ENCODE measurements at regions not wholly inside any gene's neighbourhood (a gene's known extent, or its start where the extent isn't known, plus 50 kb on each side); places are given as distances from the start of the nearest gene placed in this dataset.
"Not testable (repeated sequence)": the region's sequence is repeated elsewhere in the genome, so short reads cannot be mapped to it uniquely, and the experiment has no call there.

- DNase-seq (ENCODE audit: low read depth) = no peak
Measured at GRCh38 chr10:130935128-130935439, 376.4 kb downstream of the TCERG1L start.

DNA sequence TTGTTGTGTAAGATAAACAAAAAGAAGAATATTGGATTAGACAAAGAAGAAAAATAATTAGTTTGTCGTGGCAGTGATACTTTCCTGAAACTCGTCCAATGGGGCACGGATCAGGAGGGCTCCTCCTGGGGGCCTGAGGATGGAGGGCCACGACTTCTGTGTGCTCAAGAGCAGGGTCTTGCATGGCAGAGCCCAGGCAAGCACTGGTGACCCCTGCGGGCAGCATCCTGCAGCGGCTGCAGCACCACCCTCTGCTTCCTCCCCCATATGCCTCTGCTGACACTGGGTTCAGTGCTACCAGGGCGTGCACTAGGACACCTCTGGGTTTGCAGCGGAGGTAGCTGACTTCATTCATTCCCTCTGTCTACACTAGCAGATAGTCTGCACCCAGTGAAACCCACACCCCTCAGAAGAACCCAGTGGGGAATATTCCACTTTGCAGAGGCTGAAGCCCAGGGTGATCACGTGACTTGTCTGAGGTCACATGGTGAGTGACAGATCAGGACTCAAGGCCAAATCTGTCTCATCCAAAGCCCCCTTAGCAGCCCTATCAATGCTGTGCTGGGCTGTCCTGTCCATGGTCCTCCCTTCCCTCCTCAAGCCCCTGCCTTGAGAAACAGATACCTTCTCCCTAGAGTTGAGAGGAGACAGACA, 375.5 kb downstream of the TCERG1L start:
- DNase-seq (ENCODE audit: low read depth) = no peak

DNA sequence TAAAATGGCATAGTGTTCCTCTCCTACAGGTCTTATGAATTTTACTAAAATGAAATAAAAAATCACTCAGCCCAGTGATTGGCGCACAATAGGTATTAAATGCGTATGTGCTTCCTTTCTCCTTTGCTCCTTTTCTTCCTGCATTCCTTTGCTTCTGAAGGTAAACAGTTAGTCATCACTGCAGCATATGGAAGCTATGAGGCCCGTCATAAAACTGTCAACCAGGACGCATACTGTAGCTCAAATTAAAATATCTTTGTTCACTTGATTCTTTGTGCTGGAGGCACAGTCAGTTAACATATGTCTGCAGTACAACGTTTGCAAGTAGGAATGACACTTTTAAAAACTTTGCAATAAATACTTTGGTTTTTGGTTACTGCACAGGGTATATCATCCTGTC, 374.7 kb downstream of the TCERG1L start:
- no peak for DNase-seq (ENCODE audit: low read depth)

DNA sequence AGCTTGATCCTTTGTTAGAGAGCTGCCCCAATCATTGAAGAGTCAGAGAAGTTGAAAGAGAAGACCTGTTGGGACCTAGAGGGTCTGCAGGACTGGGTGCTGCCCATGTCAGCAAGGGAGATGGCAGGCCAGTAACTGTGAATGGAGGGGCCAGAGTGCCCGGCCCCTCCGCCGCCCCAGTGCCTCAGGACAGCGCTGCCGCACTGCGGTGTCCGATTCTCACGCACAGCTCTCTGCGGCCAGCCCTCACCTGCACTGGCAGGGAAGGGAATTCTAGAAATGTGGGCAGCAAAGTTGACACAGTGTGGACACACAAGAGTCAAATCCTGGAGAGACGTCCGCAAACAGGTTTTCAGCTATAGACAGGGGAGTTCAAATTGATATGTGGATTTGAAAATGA, 373.5 kb downstream of the TCERG1L start:
- no peak for DNase-seq (ENCODE audit: low read depth)

GRCh38 chr10:130938891-130939290, 372.6 kb downstream of the TCERG1L start:
- DNase-seq (ENCODE audit: low read depth) = not testable (repeated sequence)

DNA sequence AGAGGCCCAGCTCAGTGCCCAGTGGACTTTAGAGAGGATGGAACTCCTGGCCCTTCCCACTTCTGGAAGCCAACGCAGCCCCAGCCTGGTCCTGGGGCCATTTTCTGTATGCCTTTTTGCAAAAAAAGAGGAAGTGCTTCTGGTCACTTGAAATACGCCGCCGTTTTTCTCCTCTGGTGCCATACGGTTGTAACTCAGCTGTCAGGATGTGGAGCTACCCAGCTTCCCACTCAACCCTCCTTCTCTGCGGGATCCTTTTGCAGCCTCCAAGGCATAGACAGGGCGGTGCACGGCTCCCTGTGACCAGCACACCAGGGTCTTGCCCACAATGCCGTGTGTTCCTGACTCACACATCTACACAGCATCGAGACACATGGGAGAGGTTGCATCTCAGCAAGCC, 369.6 kb downstream of the TCERG1L start:
- no peak for DNase-seq (ENCODE audit: low read depth)

DNA sequence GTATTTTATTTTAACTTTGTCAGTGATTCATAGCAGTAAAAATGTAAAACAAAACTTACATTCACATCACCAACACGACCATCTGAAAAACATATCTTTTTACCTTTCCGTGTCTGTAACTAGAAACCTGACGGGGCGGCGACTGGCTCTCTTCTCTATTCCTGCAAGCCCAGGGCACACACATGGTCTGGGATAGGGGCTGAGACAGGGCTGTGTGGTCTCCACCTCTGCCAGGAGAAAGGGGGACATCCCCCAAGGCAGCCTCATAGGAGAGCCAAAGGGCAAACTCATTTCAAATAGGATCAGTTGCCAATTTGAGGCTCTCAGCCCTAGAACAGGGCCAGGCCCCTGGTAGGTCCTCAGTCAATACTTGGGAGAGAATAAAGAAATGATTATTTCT, 359.4 kb downstream of the TCERG1L start:
- DNase-seq (ENCODE audit: low read depth) = no peak

DNA sequence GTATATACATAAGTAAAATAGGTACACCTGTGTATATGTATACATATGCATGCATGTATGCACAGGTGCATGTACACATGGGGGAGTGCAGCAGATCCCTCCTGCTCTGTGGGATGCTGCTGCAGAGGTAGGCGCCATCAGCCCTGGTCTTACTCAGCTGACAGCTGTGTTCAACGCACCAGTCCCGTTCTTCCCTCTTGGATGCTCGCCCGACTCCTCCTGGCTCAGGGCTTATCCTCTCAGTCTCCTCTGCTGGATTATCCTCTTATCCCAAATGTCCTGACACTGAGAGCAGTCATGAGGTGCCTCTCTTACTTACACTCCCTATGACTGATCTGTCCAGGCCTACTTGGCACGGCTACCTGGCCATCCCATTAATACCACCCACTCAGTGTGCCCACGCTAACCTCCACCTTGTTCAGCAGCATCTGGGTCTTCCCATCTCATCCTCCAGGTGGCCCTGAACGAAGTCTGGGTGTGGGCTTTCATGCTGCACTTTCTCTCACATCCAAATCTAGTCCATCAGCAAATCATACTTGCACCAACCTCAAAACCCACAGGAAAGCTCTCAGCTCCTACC, 357.1 kb downstream of the TCERG1L start:
- no peak for DNase-seq (ENCODE audit: low read depth)

DNA sequence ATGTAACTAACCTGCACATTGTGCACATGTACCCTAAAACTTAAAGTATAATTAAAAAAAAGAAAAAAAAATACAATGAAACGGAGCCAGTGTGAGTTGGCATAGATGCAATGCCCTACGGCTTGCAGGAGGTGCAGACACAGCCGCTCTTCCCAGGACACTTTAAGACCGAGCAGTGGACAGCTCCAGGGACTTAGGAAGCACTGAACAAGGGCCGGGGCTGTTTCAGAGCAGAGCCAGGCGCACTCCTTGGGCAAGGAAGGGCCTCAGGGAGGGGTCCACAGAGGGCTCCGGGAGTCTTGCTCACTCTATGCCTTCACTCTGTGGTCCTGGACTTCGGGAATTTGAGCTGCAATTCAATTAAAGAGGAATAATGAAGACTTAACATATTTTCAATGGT, 355.3 kb downstream of the TCERG1L start:
- no peak for DNase-seq (ENCODE audit: low read depth)

DNA sequence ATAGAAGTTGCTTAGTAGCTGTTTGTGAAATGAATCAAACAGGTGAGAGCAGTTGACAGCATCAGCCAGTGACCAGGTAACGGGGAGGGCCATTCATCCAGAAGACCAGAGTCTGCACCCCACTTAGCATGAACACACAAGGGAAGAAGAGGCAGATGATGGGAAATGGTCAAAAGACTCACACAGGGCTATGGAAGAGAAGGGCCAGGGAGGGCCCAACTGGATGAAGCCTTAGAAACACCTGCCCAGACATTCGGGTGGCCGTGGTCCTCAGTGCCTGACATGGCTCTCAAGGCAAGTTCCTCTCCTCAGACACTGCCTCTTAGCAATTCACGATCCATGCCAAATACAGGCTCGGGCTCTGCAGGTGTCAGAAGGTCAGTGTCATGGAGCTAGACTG, 354.1 kb downstream of the TCERG1L start:
- no peak for DNase-seq (ENCODE audit: low read depth)

DNA sequence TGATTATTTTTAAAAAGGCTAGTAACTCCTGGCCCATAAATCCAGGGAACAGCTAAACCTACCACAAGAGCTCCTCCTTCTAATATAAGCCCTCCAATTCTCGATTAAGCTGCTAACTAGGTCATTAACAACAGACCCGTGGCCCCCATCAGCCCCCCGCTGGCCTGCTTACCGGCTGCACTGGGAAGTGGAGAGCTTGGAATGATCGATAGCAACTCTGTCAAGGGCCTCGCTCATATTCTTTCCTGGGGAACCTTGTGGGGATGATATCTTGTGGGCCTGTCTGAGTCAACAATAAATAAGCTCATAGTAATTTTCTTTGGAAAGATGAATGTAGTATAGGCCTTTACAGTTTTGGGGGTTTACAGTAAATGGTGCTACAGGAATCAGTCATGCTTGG, 353.5 kb downstream of the TCERG1L start:
- DNase-seq (ENCODE audit: low read depth) = no peak

- DNase-seq (ENCODE audit: low read depth) = no peak
Measured at GRCh38 chr10:130958981-130959751, 352.4 kb downstream of the TCERG1L start.

DNA sequence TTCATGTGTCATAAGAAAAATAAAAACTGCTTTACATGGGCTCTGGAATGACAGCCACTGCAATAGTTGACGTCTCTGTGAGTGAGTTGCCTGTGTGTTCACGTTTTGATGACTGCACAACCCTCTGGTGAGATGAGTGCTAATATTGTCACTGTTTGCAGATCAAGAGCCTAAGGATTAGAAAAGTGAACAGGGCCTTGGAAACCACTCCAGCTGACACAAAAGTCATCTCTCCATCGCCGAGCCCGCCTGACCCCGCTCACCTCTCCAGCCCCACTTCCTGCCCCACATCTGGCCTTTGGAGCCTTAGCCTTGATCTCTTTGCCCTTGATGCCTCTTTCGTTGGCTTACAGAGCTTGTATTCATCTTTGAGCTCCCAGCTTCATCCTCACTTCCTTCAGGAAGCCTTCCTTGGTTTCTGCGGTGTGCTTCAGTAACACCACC, 351.7 kb downstream of the TCERG1L start:
- no peak for DNase-seq (ENCODE audit: low read depth)

- DNase-seq (ENCODE audit: low read depth) = no peak
Measured at GRCh38 chr10:130960531-130960930, 351.0 kb downstream of the TCERG1L start.

DNA sequence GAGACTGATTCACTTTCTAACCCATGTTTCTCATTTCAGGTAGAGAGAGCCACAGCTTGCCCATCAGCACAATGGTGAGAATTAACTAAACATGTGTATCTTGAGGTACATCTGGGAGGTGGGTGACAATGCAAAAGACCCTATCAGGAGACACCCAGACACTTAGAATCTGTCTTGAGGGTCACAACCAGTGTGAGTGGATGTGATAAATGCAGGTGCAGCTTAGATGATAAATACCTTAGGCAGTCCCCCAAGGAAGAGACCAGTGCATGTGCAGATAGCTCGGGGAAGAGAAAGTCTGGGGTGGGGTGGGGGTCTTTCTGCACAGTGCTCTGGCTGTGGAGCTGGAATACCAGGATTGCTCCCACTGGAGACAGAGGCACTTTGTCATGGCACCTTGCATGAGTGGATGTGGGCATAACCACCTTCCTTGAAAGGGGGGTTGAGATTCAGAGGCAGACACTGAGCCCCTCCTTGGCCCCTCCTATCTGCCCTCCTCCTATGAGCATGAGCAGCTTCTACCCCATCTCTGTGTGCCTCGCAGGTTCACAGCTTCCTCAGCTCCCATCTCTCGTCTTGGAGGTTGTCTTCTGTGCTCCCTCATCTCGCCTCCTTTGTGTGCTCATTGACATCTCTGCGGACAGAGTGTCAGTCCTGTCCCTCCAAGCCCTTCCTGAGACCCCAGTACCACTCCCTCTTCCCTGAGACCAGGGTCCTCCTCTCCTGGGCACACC, 349.8 kb downstream of the TCERG1L start:
- no peak for DNase-seq (ENCODE audit: low read depth)

- DNase-seq (ENCODE audit: low read depth) = no peak
Measured at GRCh38 chr10:130962240-130963051, 349.1 kb downstream of the TCERG1L start.

DNA sequence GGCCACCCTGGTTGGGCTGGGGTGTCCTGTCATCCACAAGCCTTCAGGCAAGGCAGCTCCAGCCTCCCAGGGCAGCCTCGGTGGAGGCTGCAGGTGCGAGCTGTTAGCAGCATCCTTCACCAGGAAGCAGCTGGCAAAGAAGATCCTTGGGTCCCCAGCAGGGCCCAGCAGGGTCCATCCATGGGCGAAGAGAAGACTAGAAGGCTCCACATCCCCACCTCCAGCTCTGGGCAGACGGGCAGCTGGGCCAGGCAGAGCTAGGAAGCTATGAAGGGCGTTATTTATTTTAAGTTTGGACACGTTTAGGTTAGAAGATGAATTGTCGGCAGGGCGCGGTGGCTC, 348.5 kb downstream of the TCERG1L start:
- no peak for DNase-seq (ENCODE audit: low read depth)

DNA sequence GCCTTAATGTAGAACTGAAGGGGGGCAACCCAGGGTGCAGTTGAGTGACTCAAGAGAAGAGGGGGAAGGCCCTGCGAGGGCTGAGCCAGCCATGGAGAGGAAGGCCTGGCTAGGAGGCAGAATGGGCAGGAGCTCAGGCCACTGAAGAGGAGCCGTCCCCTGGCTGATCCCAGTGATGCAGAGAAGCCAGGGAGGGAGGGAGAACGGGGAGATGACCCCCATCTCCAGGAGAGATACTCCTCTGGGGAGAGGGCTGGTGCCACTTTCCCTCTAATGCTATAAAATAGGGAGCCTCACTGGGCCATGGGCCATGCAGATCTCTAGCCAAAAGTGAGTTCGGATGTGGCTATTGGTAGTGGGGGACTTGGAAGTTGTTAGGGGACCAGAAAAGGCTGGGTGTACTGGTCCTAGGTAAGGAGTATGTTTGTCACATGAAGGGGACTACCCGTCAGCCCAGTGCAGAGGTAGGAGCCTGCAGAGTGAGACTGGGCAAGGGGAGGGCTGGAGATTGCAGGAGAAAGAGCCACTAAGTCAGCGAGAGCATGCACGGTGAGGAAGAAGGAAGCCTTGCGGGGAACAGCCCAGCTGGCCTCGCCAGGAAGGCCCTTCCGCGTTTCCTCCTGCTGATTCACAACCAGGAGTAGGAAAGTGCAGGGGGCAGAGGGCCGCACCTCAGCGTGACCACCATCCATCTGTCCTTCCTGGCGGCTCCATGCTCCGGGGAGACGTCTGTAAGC, 347.6 kb downstream of the TCERG1L start:
- no peak for DNase-seq (ENCODE audit: low read depth)

DNA sequence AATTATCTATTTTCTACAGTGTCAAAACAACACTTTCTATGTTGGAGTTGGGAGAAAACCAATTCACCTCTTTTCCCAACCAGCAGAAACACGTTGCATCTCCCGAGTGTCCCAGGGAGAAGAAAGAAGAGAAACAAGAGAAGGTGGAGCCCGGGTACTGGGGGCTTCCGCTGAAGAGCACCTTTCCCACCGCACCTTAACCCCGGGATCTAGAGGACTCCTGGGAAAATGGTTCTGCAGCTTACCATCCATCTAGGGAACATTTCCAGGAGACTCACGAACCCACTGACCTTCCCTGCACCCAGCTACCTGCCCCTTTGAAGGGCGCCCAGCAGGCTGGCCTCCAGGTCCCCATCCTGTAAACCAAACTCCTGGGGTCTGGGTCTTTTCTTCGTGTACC, 346.8 kb downstream of the TCERG1L start:
- no peak for DNase-seq (ENCODE audit: low read depth)

DNA sequence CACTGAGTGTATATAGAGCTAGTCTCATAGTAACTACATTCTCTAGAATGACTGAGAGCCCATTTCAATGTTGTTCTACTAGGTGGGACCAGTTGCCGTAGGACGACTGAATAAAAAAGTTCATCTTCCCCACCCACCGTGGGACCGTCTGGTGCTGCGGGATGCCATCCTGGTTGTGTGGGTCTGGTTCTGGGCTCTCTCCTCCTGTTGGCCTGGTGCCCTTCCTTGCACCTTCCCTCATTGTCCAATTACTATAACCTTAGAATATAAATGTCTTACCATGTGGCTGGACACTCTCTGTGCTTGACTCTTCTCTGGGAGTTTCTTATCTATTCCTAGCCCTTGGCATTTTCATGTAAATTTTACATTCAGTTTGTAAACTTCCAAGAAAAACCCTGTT, 344.4 kb downstream of the TCERG1L start:
- no peak for DNase-seq (ENCODE audit: low read depth)

GRCh38 chr10:130967784-130968183, 343.7 kb downstream of the TCERG1L start:
- no peak for DNase-seq (ENCODE audit: low read depth)

Data from fibroblast of gingiva (primary cell).